Tibial nerve (tissue), 4 donors: ENCODE measurements at regions not wholly inside any gene's neighbourhood (a gene's known extent, or its start where the extent isn't known, plus 50 kb on each side); places are given as distances from the start of the nearest gene placed in this dataset.

ENCODE experiments used
- DNase-seq, 2 donors: peaks; one replicate each; pipeline ENCODE4 v3.0.0-alpha.2; 2019; ENCODE audit warnings: low spot score in 2 of 2
- H3K27ac ChIP-seq, 4 donors: fragments of 200-600 bp; sonication (generic) in 3 of 4; one replicate each; pipeline ENCODE4 v1.5.1; 2017 to 2019; ENCODE audit warnings: mild to moderate bottlenecking in 1 of 4
- H3K27me3 ChIP-seq, 2 donors: fragments of 200-600 bp; sonication (generic) in 1 of 2; one replicate each; pipeline versions ENCODE4 v1.5.1 to v1.6.0; 2017 to 2019
- H3K36me3 ChIP-seq, 3 donors: fragments of 200-600 bp; sonication (generic); one replicate each; pipeline ENCODE4 v1.5.1; 2018 to 2019
- H3K4me1 ChIP-seq, 4 donors: fragments of 200-600 bp; sonication (generic) in 3 of 4; one replicate each; pipeline ENCODE4 v1.5.1; 2017 to 2019
- H3K4me3 ChIP-seq, 4 donors: fragments of 200-600 bp; sonication (generic) in 3 of 4; one replicate each; pipeline ENCODE4 v1.5.1; 2017 to 2019; ENCODE audit warnings: mild to moderate bottlenecking in 1 of 4, moderate library complexity in 1 of 4
- H3K9me3 ChIP-seq, 4 donors: fragments of 200-600 bp; sonication (generic) in 3 of 4; one replicate each; pipeline ENCODE4 v1.5.1; 2017 to 2019
- EP300 ChIP-seq, 2 donors: sonication (generic); formaldehyde crosslinking; IDR thresholded peaks; one replicate each; pipeline ENCODE4 v1.6.1; 2017; ENCODE audit warnings: antibody characterized with exemption in 2 of 2, mild to moderate bottlenecking in 1 of 2
- POLR2A ChIP-seq, 2 donors: fragments of 450-650 bp; IDR thresholded peaks; one replicate each; pipeline ENCODE4 v1.6.1; 2017; ENCODE audit warnings: antibody characterized with exemption in 2 of 2, mild to moderate bottlenecking in 2 of 2, moderate library complexity in 2 of 2
- WGBS, 2 donors: methylation state at CpG; one replicate each; pipeline ENCODE4 v1.1.5; 2018; 5-methylcytosine and 5-hydroxymethylcytosine counted together
- TF ChIP-seq, protein P1 (sequence below), 5 experiments: fragments of 200-600 bp in 3 of 5; fragments of 450-650 bp in 2 of 5; sonication (generic) in 3 of 5; IDR thresholded peaks; one replicate each; pipeline ENCODE4 v1.5.1; 2016 to 2019; ENCODE audit warnings: antibody characterized with exemption in 5 of 5, mild to moderate bottlenecking in 3 of 5, moderate library complexity in 2 of 5

DNA sequence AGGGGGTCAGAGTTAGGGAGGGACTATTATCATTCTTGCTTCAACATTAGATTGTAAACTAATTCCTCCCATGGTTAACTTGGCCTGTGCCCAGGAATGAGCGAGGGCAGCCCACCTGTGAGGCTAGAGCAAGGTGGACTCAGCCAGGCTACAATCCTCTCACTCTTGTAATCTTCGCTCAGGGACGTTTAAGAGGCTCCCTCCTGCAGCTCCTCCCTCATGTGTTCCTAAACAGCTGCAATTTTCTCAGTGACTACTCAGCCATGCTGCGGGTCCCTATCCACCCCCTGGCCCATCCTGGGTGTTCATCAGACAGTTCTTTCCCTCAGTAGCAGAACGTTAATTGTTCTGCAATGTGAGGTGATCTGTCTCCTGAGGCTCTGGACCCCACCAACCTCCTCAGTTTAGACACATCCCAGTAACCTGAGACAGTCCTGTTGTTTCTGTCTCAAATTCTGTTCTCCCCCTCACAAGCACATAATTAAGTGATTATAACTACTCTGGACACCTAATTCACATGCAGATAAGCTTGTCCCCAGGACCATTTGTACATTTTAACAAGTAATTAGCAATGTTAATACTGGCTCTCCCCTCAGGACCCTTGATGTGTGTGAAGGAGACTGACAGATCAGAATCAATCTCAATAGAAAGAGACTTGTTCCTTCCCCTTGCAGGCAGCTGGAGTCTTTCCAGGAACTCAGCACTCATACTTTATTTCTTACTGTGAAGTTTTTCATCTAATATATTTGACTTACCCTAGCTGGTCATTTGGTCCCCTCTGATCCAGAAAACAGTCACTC is 337.2 kb upstream of the B3GAT1 start:
- Histone ChIP-seq H3K4me1 (no peaks in the 10 kb centered on the region), H3K9me3 (peaks cover 0 to 9% (median 0%) of the 10 kb centered on the region in 4 donors), H3K36me3 (no peaks in the 10 kb centered on the region), H3K27me3 (no peaks in the 10 kb centered on the region), H3K27ac (no peak overlapping the region), H3K4me3 (no peak overlapping the region)
- no peak for DNase-seq
- TF ChIP-seq EP300 (IDR thresholded peaks at IDR 0.05) (no peak), POLR2A (IDR thresholded peaks at IDR 0.05) (no peak)
- TF ChIP-seq, protein P1, sequence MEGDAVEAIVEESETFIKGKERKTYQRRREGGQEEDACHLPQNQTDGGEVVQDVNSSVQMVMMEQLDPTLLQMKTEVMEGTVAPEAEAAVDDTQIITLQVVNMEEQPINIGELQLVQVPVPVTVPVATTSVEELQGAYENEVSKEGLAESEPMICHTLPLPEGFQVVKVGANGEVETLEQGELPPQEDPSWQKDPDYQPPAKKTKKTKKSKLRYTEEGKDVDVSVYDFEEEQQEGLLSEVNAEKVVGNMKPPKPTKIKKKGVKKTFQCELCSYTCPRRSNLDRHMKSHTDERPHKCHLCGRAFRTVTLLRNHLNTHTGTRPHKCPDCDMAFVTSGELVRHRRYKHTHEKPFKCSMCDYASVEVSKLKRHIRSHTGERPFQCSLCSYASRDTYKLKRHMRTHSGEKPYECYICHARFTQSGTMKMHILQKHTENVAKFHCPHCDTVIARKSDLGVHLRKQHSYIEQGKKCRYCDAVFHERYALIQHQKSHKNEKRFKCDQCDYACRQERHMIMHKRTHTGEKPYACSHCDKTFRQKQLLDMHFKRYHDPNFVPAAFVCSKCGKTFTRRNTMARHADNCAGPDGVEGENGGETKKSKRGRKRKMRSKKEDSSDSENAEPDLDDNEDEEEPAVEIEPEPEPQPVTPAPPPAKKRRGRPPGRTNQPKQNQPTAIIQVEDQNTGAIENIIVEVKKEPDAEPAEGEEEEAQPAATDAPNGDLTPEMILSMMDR (IDR thresholded peaks at IDR 0.05): no peak
- 27 to 37% methylated on average over 5 of the region's 5 CpGs for WGBS, 2 donors

DNA sequence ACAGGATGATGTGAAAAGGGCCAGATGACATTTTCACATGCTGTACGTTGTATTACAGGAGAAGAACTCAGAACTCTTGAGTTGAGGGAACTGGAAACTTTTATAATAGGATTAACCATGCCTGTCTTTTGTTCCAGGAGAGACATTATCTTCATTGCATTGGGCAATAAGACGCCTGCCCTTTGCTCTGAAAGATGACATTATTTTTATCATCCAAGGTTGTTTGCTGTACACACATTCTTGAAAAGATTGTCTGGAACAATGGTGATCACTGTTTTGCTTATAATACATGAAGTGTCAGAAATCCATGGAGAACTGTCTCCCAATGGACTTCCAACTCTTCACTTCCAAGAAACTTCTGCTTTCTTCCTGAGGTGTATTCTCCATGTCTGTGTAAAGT is 334.6 kb upstream of the B3GAT1 start:
- H3K27me3 ChIP-seq: no peaks in the 10 kb centered on the region
- no peak overlapping the region for H3K27ac ChIP-seq
- H3K4me3 ChIP-seq: no peak overlapping the region
- H3K4me1 ChIP-seq: no peaks in the 10 kb centered on the region
- WGBS, 2 donors: 68 to 78% methylated on average over 2 of the region's 2 CpGs
- TF ChIP-seq POLR2A (IDR thresholded peaks at IDR 0.05) (no peak), EP300 (IDR thresholded peaks at IDR 0.05) (no peak)
- TF ChIP-seq, protein P1 (IDR thresholded peaks at IDR 0.05): no peak
- no peak for DNase-seq
- no peaks in the 10 kb centered on the region for H3K36me3 ChIP-seq
- peaks cover 0 to 9% (median 0%) of the 10 kb centered on the region in 4 donors for H3K9me3 ChIP-seq

DNA sequence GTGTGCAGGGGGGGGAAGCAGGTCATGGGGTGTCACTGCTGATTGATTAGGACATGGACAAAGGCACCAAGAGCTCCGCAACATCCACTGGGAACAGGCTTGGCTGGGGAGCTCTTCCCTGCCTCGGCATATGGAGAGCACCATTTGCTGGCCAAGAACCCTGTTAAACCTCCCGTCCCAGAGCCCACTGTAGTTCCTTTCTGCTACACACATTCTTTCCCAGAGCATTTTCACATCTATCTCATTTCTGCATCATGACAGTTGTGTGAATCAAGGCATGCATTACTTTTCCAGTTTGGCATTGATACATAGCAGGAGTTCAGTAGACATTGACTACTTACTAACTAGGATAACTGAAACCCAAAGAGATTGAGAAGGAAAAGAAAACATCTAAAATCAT is 333.4 kb upstream of the B3GAT1 start:
- Histone ChIP-seq H3K27ac (no peak overlapping the region), H3K27me3 (no peaks in the 10 kb centered on the region), H3K36me3 (no peaks in the 10 kb centered on the region), H3K4me3 (no peak overlapping the region), H3K4me1 (no peaks in the 10 kb centered on the region), H3K9me3 (peaks cover 0 to 9% (median 0%) of the 10 kb centered on the region in 4 donors)
- 75 to 80% methylated on average over 3 of the region's 3 CpGs for WGBS, 2 donors
- TF ChIP-seq POLR2A (IDR thresholded peaks at IDR 0.05): no peak
- no peak for DNase-seq

DNA sequence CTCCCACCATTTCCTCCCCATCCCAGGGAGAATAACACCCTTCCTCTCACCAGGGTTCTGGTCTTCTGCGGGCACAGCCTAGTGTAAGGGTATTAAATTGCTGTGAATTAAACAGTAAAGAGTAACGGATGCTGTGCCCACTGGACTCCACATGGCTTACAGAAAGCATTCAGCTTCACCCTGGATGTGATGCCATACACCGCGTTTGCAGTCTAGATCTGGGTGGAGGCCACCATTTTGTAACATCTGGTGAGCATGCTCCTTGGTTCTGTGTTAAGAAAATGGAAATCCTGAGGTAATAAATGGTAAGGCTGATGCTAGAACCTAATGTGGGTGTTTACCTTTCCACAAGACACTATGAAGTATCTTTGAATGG is 331.8 kb upstream of the B3GAT1 start:
- Histone ChIP-seq H3K4me3 (no peak overlapping the region), H3K4me1 (no peaks in the 10 kb centered on the region), H3K27ac (no peak overlapping the region), H3K9me3 (peaks cover 0 to 9% (median 0%) of the 10 kb centered on the region in 4 donors), H3K27me3 (no peaks in the 10 kb centered on the region), H3K36me3 (no peaks in the 10 kb centered on the region)
- WGBS, 2 donors: 92 to 95% methylated on average over 4 of the region's 4 CpGs
- TF ChIP-seq, protein P1 (IDR thresholded peaks at IDR 0.05): no peak
- TF ChIP-seq POLR2A (IDR thresholded peaks at IDR 0.05): no peak
- TF ChIP-seq EP300 (IDR thresholded peaks at IDR 0.05): no peak
- DNase-seq: no peak

DNA sequence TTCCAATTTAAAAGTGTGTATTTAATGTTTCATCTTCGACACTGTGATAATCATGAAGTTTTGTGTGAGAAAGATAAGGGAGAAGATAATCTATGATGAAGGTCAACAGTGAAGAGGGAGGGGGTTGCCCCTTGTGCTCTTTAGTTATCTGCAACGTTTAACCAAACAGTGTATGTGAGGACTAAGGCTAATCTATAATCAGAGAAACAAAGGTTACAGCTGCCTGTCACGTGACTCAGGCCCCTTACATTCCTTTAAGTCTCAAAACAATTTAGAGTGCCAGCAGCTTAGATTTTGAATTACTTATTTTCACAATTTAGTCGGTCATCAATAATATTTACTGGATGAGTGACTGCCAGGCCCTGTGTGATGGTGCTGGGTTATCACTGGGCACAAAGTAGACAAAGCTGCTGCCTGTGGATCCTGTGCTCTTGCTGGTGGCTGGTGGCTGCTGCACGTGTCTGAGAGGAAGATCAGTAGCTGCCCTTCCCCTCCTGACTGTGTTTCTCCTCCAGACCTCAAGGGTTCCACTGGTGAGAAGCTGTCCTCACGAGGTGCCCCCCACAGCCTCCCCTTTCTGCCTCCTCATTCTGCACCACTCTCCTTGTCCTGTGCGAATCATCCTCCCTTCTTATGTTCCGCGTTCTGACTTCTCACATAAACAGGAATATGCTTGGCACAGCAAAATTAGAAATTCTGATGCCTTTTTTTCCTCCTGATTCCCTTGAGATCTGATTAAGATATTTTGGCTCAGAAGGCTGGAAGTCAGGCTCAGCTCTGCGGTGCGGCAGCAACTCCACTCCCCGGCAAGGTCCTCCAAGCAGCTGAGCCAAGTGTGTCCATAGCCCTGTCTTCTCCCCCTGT is 331.1 kb upstream of the B3GAT1 start:
- DNase-seq: no peak
- whole genome bisulfite sequencing, 2 donors: 48 to 52% methylated on average over 12 of the region's 12 CpGs
- no peaks in the 10 kb centered on the region for H3K4me1 ChIP-seq
- H3K36me3 ChIP-seq: no peaks in the 10 kb centered on the region
- H3K27me3 ChIP-seq: no peaks in the 10 kb centered on the region
- H3K9me3 ChIP-seq: peaks cover 0 to 8% (median 0%) of the 10 kb centered on the region in 4 donors
- TF ChIP-seq POLR2A (IDR thresholded peaks at IDR 0.05): no peak
- no peak for TF ChIP-seq EP300 (IDR thresholded peaks at IDR 0.05)
- TF ChIP-seq, protein P1 (IDR thresholded peaks at IDR 0.05): no peak
- no peak overlapping the region for H3K4me3 ChIP-seq
- no peak overlapping the region for H3K27ac ChIP-seq
